K562 (cell line): ENCODE measurements at regions not wholly inside any gene's neighbourhood (a gene's known extent, or its start where the extent isn't known, plus 50 kb on each side); places are given as distances from the start of the nearest gene placed in this dataset.
A peak's percentile ranks its signal among the peaks of the same experiment; 100 is the strongest.

Source experiments
- CCNT2 ChIP-seq: IDR thresholded peaks from 2 replicates; pipeline ENCODE4 v1.6.1; 2011; ENCODE audit warnings: borderline replicate concordance, low read depth, mild to moderate bottlenecking, moderate library complexity, mixed read lengths, low read length; ENCODE audit not compliant: insufficient read length; ENCODE audit errors: extremely low read depth
- CEBPB ChIP-seq: fragments of 450-650 bp; IDR thresholded peaks from 2 replicates; pipeline ENCODE4 v1.6.1; 2016; ENCODE audit warnings: missing genetic modification characterization, missing compliant biosample characterization
- CREM ChIP-seq: IDR thresholded peaks from 2 replicates; pipeline ENCODE4 v1.6.1; 2014; ENCODE audit warnings: antibody characterized with exemption, low read depth
- L3MBTL2 ChIP-seq: fragments of 450-650 bp; IDR thresholded peaks from 2 replicates; pipeline ENCODE4 v1.6.1; 2016; ENCODE audit warnings: mild to moderate bottlenecking, moderate library complexity
- MEIS2 ChIP-seq: fragments of 450-650 bp; IDR thresholded peaks from 2 replicates; pipeline ENCODE4 v1.6.1; 2014; ENCODE audit warnings: mild to moderate bottlenecking; ENCODE audit not compliant: partially characterized antibody
- SNRNP70 ChIP-seq: fragments of 200-400 bp; formaldehyde crosslinking; optimal IDR thresholded peaks from 2 replicates; pipeline ENCODE3; 2017; ENCODE audit warnings: low read depth, low read length
- SOX6 ChIP-seq: fragments of 450-650 bp; IDR thresholded peaks from 2 replicates; pipeline ENCODE4 v1.6.1; 2014; ENCODE audit warnings: mild to moderate bottlenecking
- SRF ChIP-seq, 2 experiments: fragments of 250-450, 450-650 bp in 1 of 2; sonication (Bioruptor Pico) in 1 of 2; sonication (generic) in 1 of 2; formaldehyde crosslinking; IDR thresholded peaks; 2 replicates each; pipeline versions ENCODE4 v1.5.0 to v1.5.1; 2020 to 2022; ENCODE audit warnings: mild to moderate bottlenecking in 1 of 2, missing genetic modification reagents in 1 of 2
- ZNF668 ChIP-seq: fragments of 250-450 bp; sonication (Bioruptor Pico); IDR thresholded peaks from 2 replicates; pipeline ENCODE4 v1.8.0; 2022; ENCODE audit warnings: mild to moderate bottlenecking, inconsistent platforms
- TF ChIP-seq, protein P1 (sequence below): fragments of 250-450 bp; sonication (Bioruptor Pico); IDR thresholded peaks from 2 replicates; pipeline ENCODE4 v1.8.0; 2021; ENCODE audit warnings: borderline replicate concordance, mild to moderate bottlenecking, moderate library complexity; ENCODE audit not compliant: poor library complexity, severe bottlenecking
- TF ChIP-seq, protein P2 (sequence below): sonication (generic); formaldehyde crosslinking; IDR thresholded peaks from 2 replicates; pipeline ENCODE4 v1.8.1; 2022; ENCODE audit warnings: missing genetic modification reagents
- TF ChIP-seq, protein P3 (sequence below): fragments of 450-650 bp; IDR thresholded peaks from 2 replicates; pipeline ENCODE4 v1.6.1; 2017; ENCODE audit warnings: antibody characterized with exemption, mild to moderate bottlenecking
- TF ChIP-seq, protein P4 (sequence below): sonication (generic); formaldehyde crosslinking; IDR thresholded peaks from 2 replicates; pipeline ENCODE4 v1.8.0; 2022; ENCODE audit warnings: mild to moderate bottlenecking, missing genetic modification reagents

DNA sequence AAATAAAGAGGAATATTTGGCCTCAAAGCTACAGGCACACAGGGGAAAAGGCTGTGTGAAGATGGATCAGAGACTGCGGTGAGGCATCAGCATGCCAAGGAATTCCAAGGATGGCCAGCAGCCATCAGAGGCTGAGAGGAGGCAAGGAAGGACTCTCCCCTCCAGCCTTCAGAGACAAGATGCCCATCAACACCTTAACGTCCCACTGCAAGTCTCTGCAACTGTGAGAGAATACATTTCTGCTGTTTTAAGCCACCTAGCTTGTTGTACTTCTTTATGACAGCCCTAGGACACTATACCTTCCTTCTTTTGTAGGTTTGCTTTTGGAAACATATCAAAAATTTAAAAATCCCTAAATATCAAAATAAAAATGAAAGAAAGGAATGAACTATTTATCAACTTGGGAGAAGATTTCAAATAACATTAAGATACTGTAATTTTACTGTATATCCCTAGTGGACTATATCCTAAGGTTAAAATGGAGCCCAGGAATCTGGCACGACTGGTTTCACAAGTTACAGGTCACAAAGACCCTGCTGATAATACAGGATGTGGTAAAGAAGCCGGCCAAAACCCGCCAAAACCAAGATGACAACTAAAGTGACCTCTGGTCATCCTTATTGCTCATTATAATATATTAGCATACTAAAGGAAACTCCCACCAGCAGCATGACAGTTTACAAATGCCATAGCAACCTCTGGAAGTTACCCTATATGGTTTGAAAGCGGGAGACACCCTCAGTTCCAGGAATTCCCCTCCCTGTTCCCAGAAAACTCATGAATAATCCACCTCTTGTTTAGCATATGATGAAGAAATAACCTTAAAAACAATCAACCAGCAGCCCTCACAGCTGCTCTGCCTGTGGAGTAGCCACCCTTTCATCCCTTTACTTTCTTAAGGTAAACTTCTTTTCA, 185.2 kb downstream of the AVL9 start (continued):
- TF ChIP-seq, protein P1, sequence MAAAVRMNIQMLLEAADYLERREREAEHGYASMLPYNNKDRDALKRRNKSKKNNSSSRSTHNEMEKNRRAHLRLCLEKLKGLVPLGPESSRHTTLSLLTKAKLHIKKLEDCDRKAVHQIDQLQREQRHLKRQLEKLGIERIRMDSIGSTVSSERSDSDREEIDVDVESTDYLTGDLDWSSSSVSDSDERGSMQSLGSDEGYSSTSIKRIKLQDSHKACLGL (CRISPR knock-in tag): no peak
- TF ChIP-seq MEIS2: peak; percentile 34
- TF ChIP-seq SOX6: no peak
- TF ChIP-seq, protein P2, sequence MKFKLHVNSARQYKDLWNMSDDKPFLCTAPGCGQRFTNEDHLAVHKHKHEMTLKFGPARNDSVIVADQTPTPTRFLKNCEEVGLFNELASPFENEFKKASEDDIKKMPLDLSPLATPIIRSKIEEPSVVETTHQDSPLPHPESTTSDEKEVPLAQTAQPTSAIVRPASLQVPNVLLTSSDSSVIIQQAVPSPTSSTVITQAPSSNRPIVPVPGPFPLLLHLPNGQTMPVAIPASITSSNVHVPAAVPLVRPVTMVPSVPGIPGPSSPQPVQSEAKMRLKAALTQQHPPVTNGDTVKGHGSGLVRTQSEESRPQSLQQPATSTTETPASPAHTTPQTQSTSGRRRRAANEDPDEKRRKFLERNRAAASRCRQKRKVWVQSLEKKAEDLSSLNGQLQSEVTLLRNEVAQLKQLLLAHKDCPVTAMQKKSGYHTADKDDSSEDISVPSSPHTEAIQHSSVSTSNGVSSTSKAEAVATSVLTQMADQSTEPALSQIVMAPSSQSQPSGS: no peak
- TF ChIP-seq, protein P3, sequence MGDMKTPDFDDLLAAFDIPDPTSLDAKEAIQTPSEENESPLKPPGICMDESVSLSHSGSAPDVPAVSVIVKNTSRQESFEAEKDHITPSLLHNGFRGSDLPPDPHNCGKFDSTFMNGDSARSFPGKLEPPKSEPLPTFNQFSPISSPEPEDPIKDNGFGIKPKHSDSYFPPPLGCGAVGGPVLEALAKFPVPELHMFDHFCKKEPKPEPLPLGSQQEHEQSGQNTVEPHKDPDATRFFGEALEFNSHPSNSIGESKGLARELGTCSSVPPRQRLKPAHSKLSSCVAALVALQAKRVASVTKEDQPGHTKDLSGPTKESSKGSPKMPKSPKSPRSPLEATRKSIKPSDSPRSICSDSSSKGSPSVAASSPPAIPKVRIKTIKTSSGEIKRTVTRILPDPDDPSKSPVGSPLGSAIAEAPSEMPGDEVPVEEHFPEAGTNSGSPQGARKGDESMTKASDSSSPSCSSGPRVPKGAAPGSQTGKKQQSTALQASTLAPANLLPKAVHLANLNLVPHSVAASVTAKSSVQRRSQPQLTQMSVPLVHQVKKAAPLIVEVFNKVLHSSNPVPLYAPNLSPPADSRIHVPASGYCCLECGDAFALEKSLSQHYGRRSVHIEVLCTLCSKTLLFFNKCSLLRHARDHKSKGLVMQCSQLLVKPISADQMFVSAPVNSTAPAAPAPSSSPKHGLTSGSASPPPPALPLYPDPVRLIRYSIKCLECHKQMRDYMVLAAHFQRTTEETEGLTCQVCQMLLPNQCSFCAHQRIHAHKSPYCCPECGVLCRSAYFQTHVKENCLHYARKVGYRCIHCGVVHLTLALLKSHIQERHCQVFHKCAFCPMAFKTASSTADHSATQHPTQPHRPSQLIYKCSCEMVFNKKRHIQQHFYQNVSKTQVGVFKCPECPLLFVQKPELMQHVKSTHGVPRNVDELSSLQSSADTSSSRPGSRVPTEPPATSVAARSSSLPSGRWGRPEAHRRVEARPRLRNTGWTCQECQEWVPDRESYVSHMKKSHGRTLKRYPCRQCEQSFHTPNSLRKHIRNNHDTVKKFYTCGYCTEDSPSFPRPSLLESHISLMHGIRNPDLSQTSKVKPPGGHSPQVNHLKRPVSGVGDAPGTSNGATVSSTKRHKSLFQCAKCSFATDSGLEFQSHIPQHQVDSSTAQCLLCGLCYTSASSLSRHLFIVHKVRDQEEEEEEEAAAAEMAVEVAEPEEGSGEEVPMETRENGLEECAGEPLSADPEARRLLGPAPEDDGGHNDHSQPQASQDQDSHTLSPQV: peak; percentile 37; the same call in 1 of the 2 replicates
- TF ChIP-seq L3MBTL2: peak; percentile 50; the same call in 1 of the 2 replicates
- peak; percentile 88 to 100; a peak in 3 of 4 replicates for TF ChIP-seq SRF (CRISPR knock-in tag; IDR thresholded peaks at IDR 0.05)
- no peak for TF ChIP-seq ZNF668
- no peak for TF ChIP-seq SNRNP70
- TF ChIP-seq CCNT2: no peak
- TF ChIP-seq CEBPB: peak; percentile 60
- TF ChIP-seq, protein P4, sequence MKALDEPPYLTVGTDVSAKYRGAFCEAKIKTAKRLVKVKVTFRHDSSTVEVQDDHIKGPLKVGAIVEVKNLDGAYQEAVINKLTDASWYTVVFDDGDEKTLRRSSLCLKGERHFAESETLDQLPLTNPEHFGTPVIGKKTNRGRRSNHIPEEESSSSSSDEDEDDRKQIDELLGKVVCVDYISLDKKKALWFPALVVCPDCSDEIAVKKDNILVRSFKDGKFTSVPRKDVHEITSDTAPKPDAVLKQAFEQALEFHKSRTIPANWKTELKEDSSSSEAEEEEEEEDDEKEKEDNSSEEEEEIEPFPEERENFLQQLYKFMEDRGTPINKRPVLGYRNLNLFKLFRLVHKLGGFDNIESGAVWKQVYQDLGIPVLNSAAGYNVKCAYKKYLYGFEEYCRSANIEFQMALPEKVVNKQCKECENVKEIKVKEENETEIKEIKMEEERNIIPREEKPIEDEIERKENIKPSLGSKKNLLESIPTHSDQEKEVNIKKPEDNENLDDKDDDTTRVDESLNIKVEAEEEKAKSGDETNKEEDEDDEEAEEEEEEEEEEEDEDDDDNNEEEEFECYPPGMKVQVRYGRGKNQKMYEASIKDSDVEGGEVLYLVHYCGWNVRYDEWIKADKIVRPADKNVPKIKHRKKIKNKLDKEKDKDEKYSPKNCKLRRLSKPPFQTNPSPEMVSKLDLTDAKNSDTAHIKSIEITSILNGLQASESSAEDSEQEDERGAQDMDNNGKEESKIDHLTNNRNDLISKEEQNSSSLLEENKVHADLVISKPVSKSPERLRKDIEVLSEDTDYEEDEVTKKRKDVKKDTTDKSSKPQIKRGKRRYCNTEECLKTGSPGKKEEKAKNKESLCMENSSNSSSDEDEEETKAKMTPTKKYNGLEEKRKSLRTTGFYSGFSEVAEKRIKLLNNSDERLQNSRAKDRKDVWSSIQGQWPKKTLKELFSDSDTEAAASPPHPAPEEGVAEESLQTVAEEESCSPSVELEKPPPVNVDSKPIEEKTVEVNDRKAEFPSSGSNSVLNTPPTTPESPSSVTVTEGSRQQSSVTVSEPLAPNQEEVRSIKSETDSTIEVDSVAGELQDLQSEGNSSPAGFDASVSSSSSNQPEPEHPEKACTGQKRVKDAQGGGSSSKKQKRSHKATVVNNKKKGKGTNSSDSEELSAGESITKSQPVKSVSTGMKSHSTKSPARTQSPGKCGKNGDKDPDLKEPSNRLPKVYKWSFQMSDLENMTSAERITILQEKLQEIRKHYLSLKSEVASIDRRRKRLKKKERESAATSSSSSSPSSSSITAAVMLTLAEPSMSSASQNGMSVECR: no peak
- TF ChIP-seq CREM: no peak
